PC-9 (cell line): ENCODE measurements at regions not wholly inside any gene's neighbourhood (a gene's known extent, or its start where the extent isn't known, plus 50 kb on each side); places are given as distances from the start of the nearest gene placed in this dataset.

Experiments used
- CTCF ChIP-seq: fragments of 200-600 bp; sonication (generic); conservative IDR thresholded peaks from 2 replicates; pipeline ENCODE4 v1.6.1; 2017; ENCODE audit warnings: mixed run types, antibody characterized with exemption, mild to moderate bottlenecking, moderate library complexity
- EZH2 ChIP-seq: fragments of 200-600 bp; sonication (generic); IDR thresholded peaks from 2 replicates; pipeline ENCODE4 v1.8.0; 2017; ENCODE audit warnings: antibody characterized with exemption, low read depth

DNA sequence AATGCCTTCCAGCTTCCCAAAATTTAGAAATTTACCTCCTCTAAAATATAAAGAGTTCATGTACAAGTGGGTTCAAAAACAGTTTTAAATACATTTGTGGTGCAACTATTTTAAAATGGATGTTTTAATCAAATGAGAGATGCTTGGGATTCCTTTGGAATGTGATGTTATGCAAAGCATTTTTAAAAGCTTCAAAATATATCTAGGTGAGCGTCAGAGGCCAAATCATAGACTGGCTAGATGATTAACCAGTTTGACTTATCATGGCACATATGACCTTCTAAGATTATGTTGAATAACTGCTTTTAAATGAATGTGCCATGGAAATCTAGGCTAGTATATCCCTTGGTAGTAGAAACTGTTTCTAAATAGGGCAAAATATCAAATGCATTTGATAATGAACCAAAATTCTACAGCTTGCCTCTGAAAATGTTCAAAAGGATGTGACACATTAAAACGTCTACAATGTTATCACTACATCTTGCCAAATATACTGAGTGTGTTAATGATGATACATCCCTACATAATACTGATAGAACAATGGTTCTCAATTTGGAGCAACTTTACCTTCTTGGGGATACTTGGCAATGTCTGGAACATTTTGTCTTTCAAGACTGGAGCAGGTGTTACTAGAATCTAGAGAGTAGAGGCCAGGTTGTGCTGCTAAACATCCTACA lies 650.9 kb upstream of the ADGRL2 start:
- TF ChIP-seq CTCF (no peak), EZH2 (no peak)
